ENCODE measurements at regions not wholly inside any gene's neighbourhood (a gene's known extent, or its start where the extent isn't known, plus 50 kb on each side); places are given as distances from the start of the nearest gene placed in this dataset.
A peak's percentile ranks its signal among the peaks of the same experiment; 100 is the strongest.

GRCh38 chr10:78549140-78549935 is 515.7 kb downstream of the RPS24 start:
- no peak for DNase-seq

GRCh38 chr10:78550090-78550489 is 516.4 kb downstream of the RPS24 start:
- DNase-seq: no peak

GRCh38 chr10:78550716-78551115 is 517.1 kb downstream of the RPS24 start:
- no peak for DNase-seq

- DNase-seq: no peak
These were observed 517.4 kb upstream of the ZMIZ1 start for GRCh38 chr10:78551184-78552005.

GRCh38 chr10:78552261-78552811 is 516.4 kb upstream of the ZMIZ1 start:
- no peak for DNase-seq

GRCh38 chr10:78553792-78554191 is 515.0 kb upstream of the ZMIZ1 start:
- DNase-seq: peak in 1 of 2 experiments; percentile 29

- DNase-seq: no peak
These were observed 513.6 kb upstream of the ZMIZ1 start for GRCh38 chr10:78555128-78555527.

GRCh38 chr10:78556705-78557432 is 511.9 kb upstream of the ZMIZ1 start:
- DNase-seq: peak; percentile 92 to 96

- DNase-seq: no peak
These were observed 511.3 kb upstream of the ZMIZ1 start for GRCh38 chr10:78557433-78557925.

- no peak for DNase-seq
These were observed 509.0 kb upstream of the ZMIZ1 start for GRCh38 chr10:78559661-78560340.

- DNase-seq: no peak
These were observed 508.5 kb upstream of the ZMIZ1 start for GRCh38 chr10:78560341-78560688.

- no peak for DNase-seq
These were observed 505.5 kb upstream of the ZMIZ1 start for GRCh38 chr10:78563314-78563713.

GRCh38 chr10:78565841-78566240 is 502.9 kb upstream of the ZMIZ1 start:
- DNase-seq: no peak

GRCh38 chr10:78566284-78567111 is 502.3 kb upstream of the ZMIZ1 start:
- no peak for DNase-seq

GRCh38 chr10:78567680-78568455 is 500.9 kb upstream of the ZMIZ1 start:
- DNase-seq: peak in 1 of 2 experiments; percentile 5

GRCh38 chr10:78568620-78569019 is 500.1 kb upstream of the ZMIZ1 start:
- peak; percentile 56 to 62 for DNase-seq

- no peak for DNase-seq
These were observed 498.0 kb upstream of the ZMIZ1 start for GRCh38 chr10:78570633-78571235.

- DNase-seq: no peak
These were observed 497.5 kb upstream of the ZMIZ1 start for GRCh38 chr10:78571286-78571685.

GRCh38 chr10:78571891-78572290 is 496.9 kb upstream of the ZMIZ1 start:
- DNase-seq: no peak

- DNase-seq: no peak
These were observed 496.2 kb upstream of the ZMIZ1 start for GRCh38 chr10:78572565-78572964.

All from Kasumi-1 (cell line).